KMS-11 (cell line): ENCODE measurements at regions not wholly inside any gene's neighbourhood (a gene's known extent, or its start where the extent isn't known, plus 50 kb on each side); places are given as distances from the start of the nearest gene placed in this dataset.

ENCODE experiments used
- H2AFZ ChIP-seq: fragments of 200-600 bp; sonication (generic); 2 replicates; pipeline ENCODE4 v1.6.1; 2016; ENCODE audit warnings: antibody characterized with exemption, mixed run types, low read depth
- H3K27ac ChIP-seq: fragments of 200-600 bp; sonication (generic); 2 replicates; pipeline ENCODE4 v1.6.1; 2016; ENCODE audit warnings: mild to moderate bottlenecking, mixed run types
- H3K27me3 ChIP-seq: fragments of 200-600 bp; sonication (generic); 2 replicates; pipeline ENCODE4 v1.6.1; 2017; ENCODE audit warnings: mild to moderate bottlenecking, low read depth, mixed run types, moderate library complexity; ENCODE audit not compliant: insufficient read depth
- H3K36me3 ChIP-seq: fragments of 200-600 bp; sonication (generic); 2 replicates; pipeline ENCODE4 v1.6.1; 2017; ENCODE audit warnings: mild to moderate bottlenecking, mixed run types; ENCODE audit not compliant: insufficient read depth
- H3K4me1 ChIP-seq: fragments of 200-600 bp; sonication (generic); 2 replicates; pipeline ENCODE4 v1.6.1; 2016; ENCODE audit warnings: mild to moderate bottlenecking, low read depth, mixed run types; ENCODE audit not compliant: poor library complexity, severe bottlenecking
- H3K4me2 ChIP-seq: fragments of 200-600 bp; sonication (generic); 2 replicates; pipeline ENCODE4 v1.7.0; 2016; ENCODE audit warnings: mild to moderate bottlenecking, mixed run types
- H3K4me3 ChIP-seq: fragments of 200-600 bp; sonication (generic); IDR thresholded peaks from 2 replicates; pipeline ENCODE4 v1.6.1; 2017; ENCODE audit warnings: low read depth, low read length, mixed read lengths; ENCODE audit not compliant: insufficient read depth
- H3K79me2 ChIP-seq: fragments of 200-600 bp; sonication (generic); 2 replicates; pipeline ENCODE4 v1.6.1; 2016; ENCODE audit warnings: low read depth, mixed run types; ENCODE audit not compliant: insufficient read depth
- H3K9ac ChIP-seq: fragments of 200-600 bp; sonication (generic); 2 replicates; pipeline ENCODE4 v1.6.1; 2016; ENCODE audit warnings: mild to moderate bottlenecking, mixed run types
- H4K20me1 ChIP-seq: fragments of 200-600 bp; sonication (generic); 2 replicates; pipeline ENCODE4 v1.6.1; 2016; ENCODE audit warnings: mild to moderate bottlenecking, mixed run types; ENCODE audit not compliant: insufficient read depth
- TF ChIP-seq, protein P1 (sequence below): fragments of 200-600 bp; sonication (generic); conservative IDR thresholded peaks from 2 replicates; pipeline ENCODE4 v1.6.1; 2017; ENCODE audit warnings: low read depth, mild to moderate bottlenecking, antibody characterized with exemption, low read length, moderate library complexity, mixed read lengths

- no peaks in the 10 kb centered on the region for H3K27me3 ChIP-seq
- H3K9ac ChIP-seq = no peak overlapping the region
- no peak overlapping the region for H3K4me3 ChIP-seq
- no peak overlapping the region for H3K4me2 ChIP-seq
- H3K79me2 ChIP-seq = no peaks in the 10 kb centered on the region
- H3K4me1 ChIP-seq = no peaks in the 10 kb centered on the region
- no peaks in the 10 kb centered on the region for H3K36me3 ChIP-seq
- H3K27ac ChIP-seq = no peak overlapping the region
- TF ChIP-seq, protein P1, sequence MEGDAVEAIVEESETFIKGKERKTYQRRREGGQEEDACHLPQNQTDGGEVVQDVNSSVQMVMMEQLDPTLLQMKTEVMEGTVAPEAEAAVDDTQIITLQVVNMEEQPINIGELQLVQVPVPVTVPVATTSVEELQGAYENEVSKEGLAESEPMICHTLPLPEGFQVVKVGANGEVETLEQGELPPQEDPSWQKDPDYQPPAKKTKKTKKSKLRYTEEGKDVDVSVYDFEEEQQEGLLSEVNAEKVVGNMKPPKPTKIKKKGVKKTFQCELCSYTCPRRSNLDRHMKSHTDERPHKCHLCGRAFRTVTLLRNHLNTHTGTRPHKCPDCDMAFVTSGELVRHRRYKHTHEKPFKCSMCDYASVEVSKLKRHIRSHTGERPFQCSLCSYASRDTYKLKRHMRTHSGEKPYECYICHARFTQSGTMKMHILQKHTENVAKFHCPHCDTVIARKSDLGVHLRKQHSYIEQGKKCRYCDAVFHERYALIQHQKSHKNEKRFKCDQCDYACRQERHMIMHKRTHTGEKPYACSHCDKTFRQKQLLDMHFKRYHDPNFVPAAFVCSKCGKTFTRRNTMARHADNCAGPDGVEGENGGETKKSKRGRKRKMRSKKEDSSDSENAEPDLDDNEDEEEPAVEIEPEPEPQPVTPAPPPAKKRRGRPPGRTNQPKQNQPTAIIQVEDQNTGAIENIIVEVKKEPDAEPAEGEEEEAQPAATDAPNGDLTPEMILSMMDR = no peak
- H4K20me1 ChIP-seq = no peaks in the 10 kb centered on the region
- no peak overlapping the region for H2AFZ ChIP-seq
Measured at GRCh38 chr3:80836395-80836794, 925.0 kb downstream of the GBE1 start.

DNA sequence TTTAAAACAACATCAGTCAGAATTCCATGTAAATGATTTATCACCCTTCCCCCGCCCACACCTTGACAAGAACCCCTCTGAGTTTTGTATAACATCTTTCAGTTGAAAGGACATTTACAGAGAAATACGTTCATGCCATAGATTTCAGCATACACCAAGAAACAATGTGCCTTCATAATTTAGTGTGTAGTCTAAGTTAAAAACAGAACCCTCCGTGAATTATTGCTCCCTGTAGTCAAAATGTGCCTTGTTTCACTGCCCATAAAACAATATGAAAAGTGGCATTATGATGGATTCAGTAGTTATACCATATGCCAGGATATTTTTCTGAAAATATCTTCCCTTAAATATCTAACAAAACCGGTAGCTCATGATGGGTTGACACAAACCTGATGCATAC is 953.9 kb downstream of the GBE1 start:
- H3K4me3 ChIP-seq = no peak overlapping the region
- no peak overlapping the region for H3K27ac ChIP-seq
- TF ChIP-seq, protein P1 = no peak
- no peaks in the 10 kb centered on the region for H4K20me1 ChIP-seq
- H3K79me2 ChIP-seq = no peaks in the 10 kb centered on the region
- no peak overlapping the region for H2AFZ ChIP-seq
- no peak overlapping the region for H3K4me2 ChIP-seq
- H3K4me1 ChIP-seq = no peaks in the 10 kb centered on the region
- H3K9ac ChIP-seq = no peak overlapping the region
- H3K27me3 ChIP-seq = no peaks in the 10 kb centered on the region
- no peaks in the 10 kb centered on the region for H3K36me3 ChIP-seq

DNA sequence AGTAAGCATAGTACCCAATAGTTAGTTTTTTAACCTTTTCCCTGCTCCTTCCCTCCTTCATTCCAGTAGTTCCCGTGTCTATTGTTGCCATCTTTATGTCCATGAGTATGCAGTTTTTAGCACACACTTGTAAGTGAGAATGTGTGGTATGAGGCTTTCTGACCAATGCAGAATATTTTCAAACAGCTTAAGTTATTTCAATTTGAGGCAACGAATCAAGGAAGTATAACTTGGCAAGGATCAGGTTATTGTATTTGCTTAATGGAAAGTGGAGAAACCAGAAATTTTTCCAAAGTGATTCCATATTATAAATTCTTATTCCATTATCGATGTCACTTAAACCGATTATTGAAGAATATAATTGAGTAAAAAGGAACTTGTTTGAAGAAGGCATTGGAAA is 954.8 kb downstream of the GBE1 start:
- Histone ChIP-seq H2AFZ (no peak overlapping the region), H3K4me3 (no peak overlapping the region), H3K4me2 (no peak overlapping the region), H3K4me1 (no peaks in the 10 kb centered on the region), H3K9ac (no peak overlapping the region), H3K27me3 (no peaks in the 10 kb centered on the region), H4K20me1 (no peaks in the 10 kb centered on the region), H3K27ac (no peak overlapping the region), H3K79me2 (no peaks in the 10 kb centered on the region), H3K36me3 (no peaks in the 10 kb centered on the region)
- TF ChIP-seq, protein P1 = no peak

DNA sequence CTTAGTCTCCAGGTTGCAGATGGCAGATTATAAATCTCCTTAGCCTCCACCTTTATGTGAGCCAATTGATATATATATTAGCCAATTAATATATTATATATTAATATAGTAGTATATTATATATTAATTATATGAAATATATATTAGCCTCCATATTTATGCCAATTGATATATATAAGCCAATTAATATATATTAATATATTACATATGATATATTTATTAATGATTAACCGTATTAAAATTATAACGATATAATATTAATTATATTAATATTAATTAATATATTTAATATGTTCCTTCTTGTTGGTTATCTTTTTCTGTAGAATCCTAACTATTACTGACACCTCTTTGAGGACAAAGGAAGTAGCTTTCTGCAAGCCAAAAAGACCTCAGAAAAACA is 972.5 kb downstream of the GBE1 start:
- Histone ChIP-seq H3K4me2 (no peak overlapping the region), H3K79me2 (no peaks in the 10 kb centered on the region), H2AFZ (no peak overlapping the region), H3K36me3 (no peaks in the 10 kb centered on the region), H3K9ac (no peak overlapping the region), H3K4me1 (no peaks in the 10 kb centered on the region), H4K20me1 (no peaks in the 10 kb centered on the region), H3K27me3 (no peaks in the 10 kb centered on the region), H3K4me3 (no peak overlapping the region), H3K27ac (no peak overlapping the region)
- TF ChIP-seq, protein P1 = no peak

DNA sequence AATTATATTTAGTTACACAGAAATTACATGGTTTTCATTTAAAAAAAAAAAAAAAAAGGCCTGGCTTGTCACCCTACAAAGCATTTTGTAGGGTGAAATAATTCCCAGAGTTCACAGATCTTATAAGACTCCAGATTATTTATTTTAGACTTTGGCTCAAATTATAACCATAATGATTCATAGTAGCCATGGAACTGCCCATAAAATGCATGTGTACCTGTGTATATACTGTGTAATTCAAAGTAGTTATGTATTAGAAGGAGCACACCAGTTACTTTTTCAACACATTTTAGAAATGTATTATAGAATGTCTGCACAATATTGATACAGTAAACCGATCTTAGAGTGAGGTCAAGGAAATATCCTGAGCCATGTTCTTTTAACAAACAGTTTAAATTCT is 975.6 kb downstream of the GBE1 start:
- no peak overlapping the region for H3K9ac ChIP-seq
- H3K4me1 ChIP-seq = no peaks in the 10 kb centered on the region
- no peak overlapping the region for H3K4me2 ChIP-seq
- TF ChIP-seq, protein P1 = no peak
- H3K4me3 ChIP-seq = no peak overlapping the region
- no peak overlapping the region for H3K27ac ChIP-seq
- no peaks in the 10 kb centered on the region for H3K36me3 ChIP-seq
- H4K20me1 ChIP-seq = no peaks in the 10 kb centered on the region
- no peaks in the 10 kb centered on the region for H3K27me3 ChIP-seq
- no peak overlapping the region for H2AFZ ChIP-seq
- no peaks in the 10 kb centered on the region for H3K79me2 ChIP-seq
